ENCODE measurements at regions not wholly inside any gene's neighbourhood (a gene's known extent, or its start where the extent isn't known, plus 50 kb on each side); places are given as distances from the start of the nearest gene placed in this dataset.

GRCh38 chr15:93195109-93195508 is 106.1 kb upstream of the RGMA start:
- no peak for TF ChIP-seq CTCF (IDR thresholded peaks at IDR 0.05; ENCODE audit: unreplicated experiment)
- Mint-ChIP-seq H3K9me3 (ENCODE audit: low read depth, unreplicated experiment) (no peaks in the 10 kb centered on the region), H3K4me1 (ENCODE audit: low read depth, unreplicated experiment) (no peaks in the 10 kb centered on the region), H3K27ac (ENCODE audit: unreplicated experiment) (no peak overlapping the region), H3K4me3 (ENCODE audit: low read depth, unreplicated experiment) (no peak overlapping the region), H3K36me3 (ENCODE audit: insufficient read depth, unreplicated experiment) (no peaks in the 10 kb centered on the region), H3K27me3 (ENCODE audit: unreplicated experiment) (peaks cover 48% of the 10 kb centered on the region)
- CTCF ChIA-PET = no interaction called here
- DNase-seq = no peak
- no TSS peak for BruUV-seq (replicated peaks)
- intact Hi-C loops (cut with micrococcal nuclease; ENCODE audit: unreplicated experiment) = no loop called here

GRCh38 chr15:93190238-93190637 is 101.2 kb upstream of the RGMA start:
- no peak for DNase-seq
- no peaks in the 10 kb centered on the region for H3K4me1 Mint-ChIP-seq (ENCODE audit: low read depth, unreplicated experiment)
- no peak for TF ChIP-seq CTCF (IDR thresholded peaks at IDR 0.05; ENCODE audit: unreplicated experiment)
- CTCF ChIA-PET = no interaction called here
- no TSS peak for BruUV-seq (replicated peaks)
- peaks cover 57% of the 10 kb centered on the region for H3K27me3 Mint-ChIP-seq (ENCODE audit: unreplicated experiment)
- no peak overlapping the region for H3K27ac Mint-ChIP-seq (ENCODE audit: unreplicated experiment)
- H3K9me3 Mint-ChIP-seq (ENCODE audit: low read depth, unreplicated experiment) = no peaks in the 10 kb centered on the region
- intact Hi-C loops (cut with micrococcal nuclease; ENCODE audit: unreplicated experiment) = no loop called here
- H3K4me3 Mint-ChIP-seq (ENCODE audit: low read depth, unreplicated experiment) = no peak overlapping the region
- H3K36me3 Mint-ChIP-seq (ENCODE audit: insufficient read depth, unreplicated experiment) = no peaks in the 10 kb centered on the region

- H3K27ac Mint-ChIP-seq (ENCODE audit: unreplicated experiment) = no peak overlapping the region
- no peaks in the 10 kb centered on the region for H3K36me3 Mint-ChIP-seq (ENCODE audit: insufficient read depth, unreplicated experiment)
- no TSS peak for BruUV-seq (replicated peaks)
- TF ChIP-seq CTCF (IDR thresholded peaks at IDR 0.05; ENCODE audit: unreplicated experiment) = no peak
- peaks cover 54% of the 10 kb centered on the region for H3K27me3 Mint-ChIP-seq (ENCODE audit: unreplicated experiment)
- H3K9me3 Mint-ChIP-seq (ENCODE audit: low read depth, unreplicated experiment) = no peaks in the 10 kb centered on the region
- H3K4me1 Mint-ChIP-seq (ENCODE audit: low read depth, unreplicated experiment) = no peaks in the 10 kb centered on the region
- CTCF ChIA-PET = no interaction called here
- intact Hi-C loops (cut with micrococcal nuclease; ENCODE audit: unreplicated experiment) = no loop called here
- no peak overlapping the region for H3K4me3 Mint-ChIP-seq (ENCODE audit: low read depth, unreplicated experiment)
- no peak for DNase-seq
Observed at GRCh38 chr15:93189561-93189960, 100.5 kb upstream of the RGMA start.

- CTCF ChIA-PET = no interaction called here
- TF ChIP-seq CTCF (IDR thresholded peaks at IDR 0.05; ENCODE audit: unreplicated experiment) = no peak
- H3K27me3 Mint-ChIP-seq (ENCODE audit: unreplicated experiment) = peaks cover 41% of the 10 kb centered on the region
- H3K36me3 Mint-ChIP-seq (ENCODE audit: insufficient read depth, unreplicated experiment) = no peaks in the 10 kb centered on the region
- H3K9me3 Mint-ChIP-seq (ENCODE audit: low read depth, unreplicated experiment) = no peaks in the 10 kb centered on the region
- no peak overlapping the region for H3K27ac Mint-ChIP-seq (ENCODE audit: unreplicated experiment)
- BruUV-seq (replicated peaks) = no TSS peak
- no peak overlapping the region for H3K4me3 Mint-ChIP-seq (ENCODE audit: low read depth, unreplicated experiment)
- DNase-seq = no peak
- intact Hi-C loops (cut with micrococcal nuclease; ENCODE audit: unreplicated experiment) = no loop called here
- no peaks in the 10 kb centered on the region for H3K4me1 Mint-ChIP-seq (ENCODE audit: low read depth, unreplicated experiment)
Observed at GRCh38 chr15:93188236-93188635, 99.2 kb upstream of the RGMA start.

GRCh38 chr15:93185796-93186195 is 96.8 kb upstream of the RGMA start:
- intact Hi-C loops (cut with micrococcal nuclease; ENCODE audit: unreplicated experiment) = no loop called here
- CTCF ChIA-PET = no interaction called here
- no peak overlapping the region for H3K27ac Mint-ChIP-seq (ENCODE audit: unreplicated experiment)
- H3K36me3 Mint-ChIP-seq (ENCODE audit: insufficient read depth, unreplicated experiment) = no peaks in the 10 kb centered on the region
- H3K27me3 Mint-ChIP-seq (ENCODE audit: unreplicated experiment) = peaks cover 31% of the 10 kb centered on the region
- no TSS peak for BruUV-seq (replicated peaks)
- H3K4me1 Mint-ChIP-seq (ENCODE audit: low read depth, unreplicated experiment) = no peaks in the 10 kb centered on the region
- DNase-seq = no peak
- H3K4me3 Mint-ChIP-seq (ENCODE audit: low read depth, unreplicated experiment) = no peak overlapping the region
- no peaks in the 10 kb centered on the region for H3K9me3 Mint-ChIP-seq (ENCODE audit: low read depth, unreplicated experiment)
- no peak for TF ChIP-seq CTCF (IDR thresholded peaks at IDR 0.05; ENCODE audit: unreplicated experiment)
